ENCODE measurements at regions not wholly inside any gene's neighbourhood (a gene's known extent, or its start where the extent isn't known, plus 50 kb on each side); places are given as distances from the start of the nearest gene placed in this dataset.

DNA sequence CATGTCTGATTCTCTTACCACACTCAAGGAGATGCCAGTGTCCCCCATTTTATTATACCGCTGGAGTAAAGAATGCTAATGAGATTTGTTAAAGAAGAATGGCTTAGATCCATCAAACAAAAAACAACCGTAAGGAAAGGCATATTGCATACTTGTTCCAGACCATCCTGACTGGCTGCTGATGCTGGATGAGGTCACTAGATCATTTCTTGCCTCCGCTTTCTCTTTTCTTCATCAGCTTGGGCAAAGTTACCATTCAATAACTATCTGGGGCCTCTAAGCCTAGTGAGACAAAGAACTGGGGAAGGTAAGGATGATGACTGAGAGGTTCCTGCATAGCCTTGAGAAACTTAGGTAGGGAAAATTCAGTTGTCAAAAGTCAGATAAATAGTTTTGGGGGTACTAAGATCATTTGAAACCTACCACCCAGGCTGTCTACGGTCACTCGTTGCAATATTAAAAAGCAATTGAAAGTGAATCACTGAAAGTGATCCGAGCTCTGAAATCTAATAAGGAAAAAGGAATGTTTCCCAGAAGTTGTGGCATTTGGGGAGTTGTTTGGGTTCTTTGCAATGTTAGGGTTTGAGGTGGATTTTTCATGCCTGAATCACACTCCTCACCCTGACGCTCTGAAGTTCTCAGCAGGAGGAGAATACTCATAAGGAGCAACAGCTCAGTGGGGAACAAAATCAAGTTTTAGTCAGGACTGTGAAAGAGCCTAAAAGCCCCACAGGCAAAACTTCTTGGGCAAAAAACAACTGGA lies 176.8 kb downstream of the HHIPL2 start:
- no peak for DNase-seq (ENCODE audit: low read depth in 2 of 3, low spot score in 1 of 3)

DNA sequence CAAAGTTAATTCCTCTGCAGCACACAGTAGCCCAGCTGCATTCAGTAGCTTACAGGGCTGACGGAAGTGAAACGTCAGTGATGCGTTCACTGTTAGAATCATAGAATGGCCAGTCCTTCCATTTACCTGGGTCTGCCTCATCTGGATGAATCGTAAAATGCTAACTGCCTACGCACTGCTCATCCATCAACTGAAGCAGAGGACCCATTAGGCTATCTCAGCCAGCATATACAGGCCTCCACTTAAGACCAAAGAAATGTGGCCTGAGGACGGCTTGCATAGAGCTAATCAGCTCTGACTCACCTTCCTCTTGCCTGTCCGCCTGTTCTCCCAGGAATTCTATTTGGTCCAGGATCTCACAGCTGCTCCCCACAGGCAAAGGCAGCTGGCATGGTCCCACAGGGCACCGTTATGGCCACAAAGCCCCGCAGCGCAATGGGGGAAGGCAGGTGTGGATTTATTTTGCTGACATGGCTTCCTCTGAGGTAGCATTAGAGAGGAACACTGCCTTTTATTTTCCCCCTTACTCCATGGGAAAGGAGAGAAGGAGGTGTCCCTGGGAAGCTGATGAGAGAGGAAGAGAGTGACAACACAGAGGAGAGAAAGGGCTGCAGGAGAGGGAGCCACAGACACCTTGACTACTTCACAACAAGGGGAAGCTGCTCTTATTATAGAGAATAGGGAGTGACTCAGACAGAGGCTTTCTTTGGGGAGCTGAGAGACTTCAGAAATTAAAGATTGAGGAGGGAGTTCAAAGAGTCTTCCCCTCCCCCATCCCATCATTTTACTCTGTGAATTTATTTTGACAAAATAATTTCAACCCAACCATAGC lies 177.6 kb downstream of the HHIPL2 start:
- no peak for DNase-seq (ENCODE audit: low read depth in 2 of 3, low spot score in 1 of 3)

DNA sequence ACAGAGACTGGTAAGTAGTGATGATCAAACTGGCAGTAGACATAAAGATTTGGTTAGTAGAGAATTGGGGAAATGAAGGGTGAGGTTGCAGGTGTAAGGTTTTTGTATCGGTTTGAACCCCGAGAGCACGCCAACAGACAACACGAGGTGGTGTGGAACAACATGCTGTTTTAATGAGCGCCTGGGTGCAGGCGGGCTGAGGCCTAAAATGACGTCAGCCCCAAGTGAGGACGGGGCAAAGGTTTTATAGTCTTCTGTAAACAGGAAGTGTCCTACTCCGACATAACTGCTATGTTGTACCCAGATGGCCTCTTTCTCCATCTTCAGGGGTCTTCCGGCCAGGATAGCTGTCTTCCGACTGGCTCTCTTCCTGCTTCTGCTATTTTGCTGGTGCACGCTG lies 178.8 kb downstream of the HHIPL2 start:
- DNase-seq (ENCODE audit: low read depth in 2 of 3, low spot score in 1 of 3): no peak

DNA sequence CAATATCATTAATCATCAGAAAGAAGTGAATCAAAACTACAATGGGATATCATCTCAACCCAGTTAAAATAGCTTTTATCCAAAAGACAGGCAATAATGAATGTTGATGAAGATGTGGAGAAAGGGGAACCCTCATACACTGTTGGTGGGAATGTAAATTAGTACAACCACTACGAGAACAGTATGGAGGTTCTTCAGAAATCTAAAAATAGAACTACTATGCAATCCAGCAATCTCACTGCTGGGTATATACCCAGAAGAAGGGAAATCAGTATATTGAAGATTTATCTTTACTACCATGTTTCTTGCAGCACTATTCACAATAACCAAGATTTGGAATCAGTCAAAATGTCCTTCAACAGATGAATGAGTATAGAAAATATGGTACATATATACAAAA lies 189.8 kb downstream of the HHIPL2 start:
- no peak for DNase-seq (ENCODE audit: low read depth in 2 of 3, low spot score in 1 of 3)

DNA sequence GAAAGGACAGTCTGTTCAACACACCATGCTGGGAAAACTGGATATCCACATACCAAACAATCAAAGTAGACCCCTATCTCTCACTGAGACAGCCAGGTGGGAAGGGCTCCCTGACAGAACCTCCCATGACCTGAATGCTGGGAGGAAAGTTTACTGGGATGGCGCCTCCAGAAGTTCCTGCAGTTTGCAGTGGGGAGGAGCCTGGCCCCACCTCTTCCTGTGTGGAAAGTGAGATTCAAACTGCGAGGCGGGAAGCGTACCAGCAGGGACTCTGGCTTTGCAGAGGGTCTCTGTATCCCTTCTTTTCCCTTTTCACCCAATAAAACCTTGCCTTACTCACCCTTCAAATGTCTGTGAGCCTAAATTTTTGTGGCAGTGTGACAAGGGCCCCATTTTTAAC lies 190.7 kb downstream of the HHIPL2 start:
- no peak for DNase-seq (ENCODE audit: low read depth in 2 of 3, low spot score in 1 of 3)

DNA sequence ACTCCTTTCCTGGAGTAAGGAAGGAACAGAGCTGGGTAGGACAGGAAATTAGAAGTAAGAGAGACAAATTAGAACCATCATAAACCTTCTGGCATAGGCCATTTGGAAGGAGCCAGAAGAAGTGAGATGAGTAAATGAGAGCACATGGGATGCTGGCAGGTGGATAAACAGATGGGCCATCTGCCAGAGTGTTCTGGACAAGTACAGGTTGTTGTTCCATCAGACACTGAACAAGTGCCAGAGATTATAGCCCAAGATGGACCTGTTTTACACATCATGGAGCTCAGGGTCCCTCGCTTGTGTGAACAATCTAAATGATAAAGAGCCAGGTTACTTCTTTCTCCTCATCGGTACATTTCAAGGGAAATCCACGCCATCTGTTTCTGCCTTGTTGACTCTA lies 200.3 kb downstream of the HHIPL2 start:
- DNase-seq (ENCODE audit: low read depth in 2 of 3, low spot score in 1 of 3): no peak

DNA sequence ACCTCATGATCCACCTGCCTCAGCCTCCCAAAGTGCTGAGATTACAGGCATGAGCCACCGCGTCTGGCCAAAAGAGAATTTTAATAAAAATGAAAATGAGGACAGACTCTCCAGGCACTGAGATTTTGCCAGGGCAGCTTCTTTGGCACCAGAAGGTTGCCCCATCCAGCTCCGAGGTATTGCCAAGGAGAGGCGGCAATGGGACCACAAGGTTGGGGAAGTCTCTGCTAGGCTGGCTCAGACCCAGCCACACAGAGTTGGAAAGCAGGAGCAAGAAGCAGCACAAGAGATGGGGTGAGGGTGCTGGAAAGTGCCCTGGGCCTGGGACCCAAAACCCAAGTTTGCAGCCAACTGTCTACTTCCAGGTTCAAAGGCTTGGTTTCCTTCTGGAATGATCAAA lies 200.9 kb downstream of the HHIPL2 start:
- DNase-seq (ENCODE audit: low read depth in 2 of 3, low spot score in 1 of 3): no peak

DNA sequence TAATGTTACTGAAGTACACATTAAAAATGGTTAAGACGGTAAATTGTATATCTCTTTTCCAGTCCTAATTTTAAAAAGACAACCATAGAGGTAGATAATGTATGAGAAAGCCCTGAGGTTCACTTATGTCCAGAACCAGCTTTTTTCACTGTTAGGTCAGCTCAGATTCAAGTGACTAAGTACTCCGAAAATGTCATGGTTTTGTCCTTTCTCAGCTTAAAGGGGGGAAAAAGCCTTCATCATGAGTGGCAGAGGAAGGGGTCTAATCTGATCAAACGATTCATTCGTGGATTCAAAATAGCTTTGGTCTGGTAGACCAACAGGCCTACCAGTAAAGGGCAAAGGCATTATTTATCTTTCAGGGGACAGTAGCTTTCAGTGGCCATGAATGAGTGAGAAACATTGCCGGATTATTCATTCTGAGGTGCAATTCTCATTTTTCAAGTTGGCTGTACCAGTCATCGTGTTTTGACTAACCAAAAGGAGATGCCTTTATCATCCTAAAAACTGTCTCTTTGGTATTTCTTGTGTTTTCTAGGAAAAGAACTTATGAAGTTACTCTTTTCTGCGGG lies 208.4 kb downstream of the HHIPL2 start:
- DNase-seq (ENCODE audit: low read depth in 2 of 3, low spot score in 1 of 3): no peak

DNA sequence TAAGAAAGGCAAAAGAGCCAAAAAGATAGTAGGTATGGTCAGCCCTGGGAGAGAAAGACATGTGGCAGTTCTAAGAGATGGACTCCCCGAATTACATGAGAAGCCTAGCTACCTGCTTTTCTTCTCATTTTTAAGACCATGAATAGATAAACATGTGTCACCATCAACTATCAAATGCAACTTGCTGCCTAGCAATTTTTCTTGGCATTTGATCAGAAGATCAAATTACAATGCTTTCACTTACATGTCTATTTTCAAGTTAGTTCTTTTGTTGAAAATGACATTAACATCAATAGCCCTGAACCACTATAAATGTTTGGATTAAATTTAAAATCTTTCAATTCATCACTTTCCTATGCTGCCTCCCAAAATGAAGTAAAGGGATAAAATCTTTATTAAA lies 212.3 kb downstream of the HHIPL2 start:
- no peak for DNase-seq (ENCODE audit: low read depth in 2 of 3, low spot score in 1 of 3)

DNA sequence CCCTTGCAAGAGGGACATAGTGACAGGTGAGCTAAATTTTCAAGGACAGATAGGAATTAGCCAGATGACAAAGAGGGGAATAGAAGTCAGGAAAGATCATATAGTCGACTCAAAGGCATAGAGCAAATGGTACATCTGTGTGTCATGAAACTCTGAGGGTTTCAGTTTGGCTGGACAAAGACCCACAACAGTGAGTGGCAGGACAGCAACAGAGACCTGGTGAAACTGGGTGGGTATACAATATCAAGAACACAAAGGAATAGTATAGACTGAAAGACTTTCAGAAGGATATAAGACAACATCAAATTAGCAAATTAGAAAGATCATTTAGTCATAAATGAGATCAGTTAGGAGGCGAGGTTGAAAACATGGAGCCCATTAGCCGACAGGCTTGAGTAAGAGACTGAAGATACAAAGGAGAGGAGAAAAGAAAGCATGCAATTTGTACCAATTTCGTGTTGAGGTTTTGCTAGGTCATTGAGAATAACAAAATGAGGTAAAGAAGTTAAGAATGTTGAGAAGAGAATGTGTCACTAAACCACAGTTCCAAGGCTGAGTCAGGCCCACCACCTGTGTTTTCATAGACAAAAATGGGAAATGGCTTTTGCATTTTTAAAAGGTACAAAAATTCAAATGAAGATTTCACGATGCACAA lies 213.8 kb downstream of the HHIPL2 start:
- DNase-seq (ENCODE audit: low read depth in 2 of 3, low spot score in 1 of 3): no peak

DNA sequence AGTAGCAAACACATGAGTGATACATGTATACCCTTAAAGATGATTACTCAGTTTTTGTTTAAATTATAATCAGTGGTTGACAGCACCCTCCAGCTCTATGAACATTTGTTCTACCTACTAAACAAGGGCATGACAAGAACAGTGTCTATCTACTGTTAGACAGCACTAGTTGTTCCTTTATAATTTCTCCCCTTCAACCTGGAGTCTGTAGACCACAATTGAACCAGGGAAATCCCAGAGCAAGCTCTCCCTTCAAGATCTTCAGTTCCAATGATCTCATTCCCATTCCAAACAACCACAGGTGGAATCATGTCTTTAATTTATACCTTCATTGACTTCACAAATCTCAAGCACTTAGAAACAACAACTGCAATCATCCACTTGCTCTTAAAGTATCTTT lies 216.1 kb downstream of the HHIPL2 start:
- DNase-seq (ENCODE audit: low read depth in 2 of 3, low spot score in 1 of 3): no peak

DNA sequence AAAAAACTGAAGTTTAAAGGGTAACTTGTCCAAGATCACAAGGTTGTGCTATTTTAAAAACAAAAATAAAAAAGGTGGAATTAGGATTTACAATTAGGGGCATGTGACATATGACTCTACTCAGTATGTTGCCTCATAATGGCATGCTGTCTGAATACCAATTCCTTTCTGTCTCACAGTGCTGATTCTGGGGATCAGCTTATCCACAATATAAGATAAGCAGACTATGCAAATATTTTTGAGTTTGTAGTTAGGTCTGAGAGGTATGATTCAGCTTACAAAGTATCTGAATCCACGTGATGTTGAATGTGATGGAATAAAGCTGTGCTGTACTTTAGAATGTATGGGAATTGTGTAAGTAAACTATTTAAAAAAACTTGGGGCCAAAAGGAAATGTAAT lies 216.6 kb downstream of the HHIPL2 start:
- no peak for DNase-seq (ENCODE audit: low read depth in 2 of 3, low spot score in 1 of 3)

DNA sequence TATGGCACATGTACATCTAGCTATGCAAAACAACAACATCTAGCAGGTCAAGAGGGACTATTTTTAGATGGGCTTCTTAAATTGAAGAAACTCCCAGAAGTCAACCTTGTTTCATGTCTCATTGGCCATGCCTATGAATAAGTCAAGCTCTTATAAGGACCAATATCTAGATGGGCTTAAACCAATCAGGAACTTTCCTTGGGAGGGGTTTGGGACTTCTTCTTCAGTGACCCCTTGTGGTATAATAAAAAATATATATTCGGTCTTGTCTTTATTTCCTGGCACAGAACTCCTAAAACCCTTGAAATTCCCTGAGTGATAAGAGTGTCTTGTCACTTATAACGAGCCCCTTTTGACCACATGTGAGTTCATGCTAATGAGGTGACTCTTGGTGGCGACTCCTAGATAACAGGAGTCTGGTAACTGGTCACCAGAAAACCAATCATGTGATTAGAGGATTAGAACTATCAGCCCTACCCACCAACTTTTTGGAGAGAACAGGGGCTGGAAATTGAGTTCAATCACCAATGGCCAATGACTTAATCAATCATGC lies 218.3 kb downstream of the HHIPL2 start:
- no peak for DNase-seq (ENCODE audit: low read depth in 2 of 3, low spot score in 1 of 3)

DNA sequence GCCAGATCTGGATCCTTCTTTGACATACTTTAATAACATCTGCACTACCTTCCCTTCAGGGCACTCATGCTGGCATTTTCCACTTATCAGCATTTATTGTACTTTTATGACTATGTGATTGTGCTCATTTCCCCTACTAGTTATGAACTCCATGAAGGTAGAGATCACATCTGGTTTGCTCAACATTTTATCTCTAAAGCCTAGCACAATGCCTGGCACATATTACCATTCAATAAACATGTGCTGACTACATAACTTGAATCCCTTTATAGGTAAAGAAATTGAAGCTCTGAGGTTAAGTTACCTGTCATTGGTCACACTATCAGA lies 221.2 kb downstream of the HHIPL2 start:
- no peak for DNase-seq (ENCODE audit: low read depth in 2 of 3, low spot score in 1 of 3)

DNA sequence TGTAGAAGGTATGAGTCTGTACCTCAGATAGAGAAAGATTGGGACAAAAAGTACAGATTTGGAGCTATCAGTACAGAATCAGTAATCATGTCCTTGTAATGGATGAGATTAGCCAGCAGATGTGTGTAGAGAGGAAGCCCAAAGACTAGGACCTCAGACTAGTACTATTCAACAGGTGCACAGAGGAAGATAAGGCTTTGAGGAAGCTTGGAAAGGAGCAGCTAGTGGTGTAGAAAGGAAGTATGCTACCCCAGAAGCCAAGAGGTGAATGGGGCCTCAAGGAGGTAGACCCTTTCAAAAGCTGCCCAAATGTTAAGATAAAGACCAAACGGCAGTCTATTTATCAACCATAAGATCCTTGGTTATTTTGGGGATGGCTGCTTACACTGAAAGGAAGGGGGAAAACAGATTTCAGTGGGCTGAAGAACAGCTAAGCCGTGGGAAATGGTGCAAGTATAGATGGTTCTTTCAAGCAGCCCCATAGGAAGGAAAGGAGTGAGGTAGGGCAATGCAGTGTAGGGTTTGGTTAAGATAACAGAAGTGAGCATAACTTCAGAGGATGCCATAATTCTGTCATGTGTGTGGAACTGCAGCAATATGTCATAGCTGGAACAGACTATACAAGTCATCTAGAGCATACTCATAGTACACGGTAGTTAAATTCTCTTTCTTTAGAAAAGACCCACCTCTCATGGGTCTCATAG lies 221.7 kb downstream of the HHIPL2 start:
- no peak for DNase-seq (ENCODE audit: low read depth in 2 of 3, low spot score in 1 of 3)

DNA sequence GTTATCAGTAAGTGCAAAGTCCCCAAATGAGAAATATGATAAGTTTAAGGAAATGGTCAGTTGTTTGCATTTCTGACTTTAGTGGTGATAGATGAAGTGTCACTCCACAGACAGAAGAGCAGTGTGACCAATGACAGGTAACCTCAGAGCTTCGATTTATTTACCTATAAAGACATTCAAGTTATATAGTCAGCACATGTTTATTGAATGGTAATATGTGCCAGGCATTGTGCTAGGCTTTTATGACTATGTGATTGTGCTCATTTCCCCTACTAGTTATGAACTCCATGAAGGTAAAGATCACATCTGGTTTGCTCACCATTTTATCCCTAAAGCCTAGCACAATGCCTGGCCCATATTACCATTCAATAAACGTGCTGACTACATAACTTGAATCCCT lies 222.4 kb downstream of the HHIPL2 start:
- DNase-seq (ENCODE audit: low read depth in 2 of 3, low spot score in 1 of 3): no peak

DNA sequence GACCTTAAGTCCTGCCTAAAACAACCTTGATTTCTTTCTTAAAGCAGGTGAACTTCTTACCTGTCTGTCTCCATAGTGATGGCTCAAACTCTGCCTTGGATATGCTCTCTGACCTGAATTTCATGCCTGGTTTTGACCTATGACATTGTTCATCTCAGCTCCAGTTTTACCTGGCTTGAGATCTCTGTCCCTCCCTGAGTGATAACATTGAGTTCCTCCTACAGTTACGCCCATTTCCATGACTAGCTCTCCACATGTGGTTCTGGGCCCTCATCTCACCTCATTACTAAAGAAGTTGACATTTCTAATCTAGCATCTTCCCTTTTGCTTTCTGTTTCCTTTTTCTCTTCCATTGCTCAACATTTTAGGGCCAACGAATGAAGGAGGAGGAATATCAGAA lies 233.1 kb downstream of the HHIPL2 start:
- no peak for DNase-seq (ENCODE audit: low read depth in 2 of 3, low spot score in 1 of 3)

DNA sequence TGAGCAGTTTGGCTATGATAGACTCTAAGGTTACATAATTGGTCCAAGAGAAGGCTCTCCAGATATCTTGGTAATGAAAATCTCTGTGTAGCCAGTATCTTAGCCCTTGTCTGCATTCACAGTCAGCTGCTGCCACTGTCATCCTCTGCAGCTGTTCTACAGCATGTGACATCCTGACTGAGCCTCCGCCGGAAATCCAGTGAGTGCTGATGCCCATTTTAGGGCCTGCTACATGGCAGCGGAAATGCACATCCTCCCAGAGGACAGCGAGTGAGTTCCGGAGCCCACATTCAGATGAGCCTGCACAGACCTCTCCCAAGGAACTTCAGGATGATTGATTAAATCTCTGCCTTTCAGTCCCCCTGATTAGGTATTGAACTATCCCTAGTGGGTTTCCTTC lies 237.1 kb downstream of the HHIPL2 start:
- DNase-seq (ENCODE audit: low read depth in 2 of 3, low spot score in 1 of 3): no peak

DNA sequence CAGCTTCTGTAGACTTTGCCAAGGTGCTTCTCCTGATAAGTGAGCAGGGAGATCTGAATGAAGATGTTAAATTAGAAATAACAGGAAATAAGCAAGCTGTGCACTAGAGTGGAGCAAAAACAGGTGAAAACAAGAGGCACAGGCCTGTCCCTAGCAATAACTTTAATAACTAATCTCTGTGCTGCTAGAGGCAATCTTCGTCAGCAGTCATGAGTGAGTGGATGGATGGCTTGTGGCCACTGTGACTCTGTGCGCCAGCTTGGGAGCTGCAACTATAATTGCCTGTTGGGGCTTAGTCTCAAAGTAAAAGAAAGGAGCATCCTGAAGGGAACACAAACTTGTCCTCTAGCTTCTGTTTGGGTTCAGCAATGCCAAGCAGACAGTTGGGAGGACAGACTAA lies 240.3 kb downstream of the HHIPL2 start:
- DNase-seq (ENCODE audit: low read depth in 2 of 3, low spot score in 1 of 3): no peak

DNA sequence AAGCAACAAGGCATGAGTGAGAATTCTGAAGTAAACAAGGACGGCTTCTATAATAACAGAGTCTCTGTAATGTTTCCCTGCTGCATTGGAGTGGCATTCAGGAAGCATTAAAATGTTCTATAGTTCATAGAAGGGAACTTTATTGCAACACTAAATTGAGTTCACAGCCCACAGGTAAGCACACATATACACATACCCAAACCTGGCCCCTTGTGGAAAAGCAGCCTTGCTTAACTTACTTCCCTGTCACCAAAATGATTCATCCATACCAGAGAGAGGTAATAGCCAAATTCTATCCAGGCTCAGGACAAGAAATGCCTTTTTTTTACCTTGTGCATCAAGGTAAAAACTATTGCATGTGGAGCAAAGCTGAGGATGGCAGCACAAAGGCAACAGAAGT lies 241.4 kb downstream of the HHIPL2 start:
- DNase-seq (ENCODE audit: low read depth in 2 of 3, low spot score in 1 of 3): no peak

DNA sequence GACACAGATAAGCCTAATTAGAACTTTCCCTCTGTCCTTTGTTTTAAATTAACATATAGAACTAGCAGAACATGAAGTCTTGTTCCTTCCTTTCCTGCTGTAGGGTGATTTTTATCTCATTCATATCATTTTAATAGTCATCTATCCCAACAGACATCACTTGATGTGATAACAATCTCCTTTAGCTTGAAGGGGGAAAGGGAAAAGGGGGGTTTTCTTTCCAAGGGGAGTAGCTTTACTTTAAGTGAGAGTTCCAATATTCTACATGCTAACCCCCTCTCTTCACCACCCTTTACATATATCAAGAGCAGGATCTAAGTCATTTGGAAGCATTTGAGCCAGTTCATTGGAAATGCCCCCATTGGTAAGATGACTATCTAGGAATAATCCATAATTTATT lies 241.9 kb downstream of the HHIPL2 start:
- DNase-seq (ENCODE audit: low read depth in 2 of 3, low spot score in 1 of 3): no peak
